SK-N-SH treated with all-trans-retinoic acid at 6 μM for 48 hours (cell line): ENCODE measurements at regions not wholly inside any gene's neighbourhood (a gene's known extent, or its start where the extent isn't known, plus 50 kb on each side); places are given as distances from the start of the nearest gene placed in this dataset.

Experiments used
- ATAC-seq: fragments of 200-7000 bp; cut with Tn5 transposase; 3 replicates; pipeline ENCODE4 v1.9.1; 2020; ENCODE audit warnings: mild to moderate bottlenecking, moderate library complexity
- ARNTL ChIP-seq: fragments of 450-650 bp; formaldehyde crosslinking; IDR thresholded peaks from 2 replicates; pipeline ENCODE4 v1.5.0; 2020; ENCODE audit warnings: low read depth, mild to moderate bottlenecking, moderate library complexity, borderline replicate concordance
- BACH2 ChIP-seq: fragments of 250-450 bp; sonication (Bioruptor Pico); IDR thresholded peaks from 2 replicates; pipeline ENCODE4 v1.9.0; 2021; ENCODE audit warnings: mild to moderate bottlenecking, borderline replicate concordance
- CSDC2 ChIP-seq: fragments of 250-450 bp; sonication (Bioruptor Pico); IDR thresholded peaks from 2 replicates; pipeline ENCODE4 v1.5.0; 2020; ENCODE audit warnings: mild to moderate bottlenecking, moderate library complexity
- ESRRG ChIP-seq: fragments of 250-450 bp; sonication (Bioruptor Pico); IDR thresholded peaks from 2 replicates; pipeline ENCODE4 v1.6.1; 2021; ENCODE audit warnings: mild to moderate bottlenecking
- GLIS3 ChIP-seq: fragments of 250-450 bp; sonication (Bioruptor Pico); IDR thresholded peaks from 2 replicates; pipeline ENCODE4 v1.5.0; 2020; ENCODE audit warnings: mild to moderate bottlenecking, moderate library complexity
- ISL1 ChIP-seq: fragments of 250-450 bp; sonication (Bioruptor Pico); IDR thresholded peaks from 2 replicates; pipeline ENCODE4 v2.1.2; 2022; ENCODE audit warnings: mild to moderate bottlenecking, moderate library complexity
- OSR1 ChIP-seq: fragments of 250-450 bp; sonication (Bioruptor Pico); IDR thresholded peaks from 2 replicates; pipeline ENCODE4 v1.8.0; 2022; ENCODE audit warnings: moderate library complexity, mild to moderate bottlenecking, inconsistent platforms
- PPARA ChIP-seq: fragments of 250-450 bp; sonication (Bioruptor Pico); IDR thresholded peaks from 2 replicates; pipeline ENCODE4 v1.5.0; 2020; ENCODE audit warnings: mild to moderate bottlenecking, borderline replicate concordance
- SNAI2 ChIP-seq: fragments of 250-450 bp; sonication (Bioruptor Pico); IDR thresholded peaks from 2 replicates; pipeline ENCODE4 v1.5.0; 2020; ENCODE audit warnings: mild to moderate bottlenecking, moderate library complexity
- TOX ChIP-seq: fragments of 250-450 bp; sonication (Bioruptor Pico); IDR thresholded peaks from 2 replicates; pipeline ENCODE4 v1.8.0; 2021; ENCODE audit warnings: mild to moderate bottlenecking, moderate library complexity, borderline replicate concordance
- ZC3H10 ChIP-seq: fragments of 250-450 bp; sonication (Bioruptor Pico); IDR thresholded peaks from 2 replicates; pipeline ENCODE4 v1.5.1; 2021; ENCODE audit warnings: mild to moderate bottlenecking, moderate library complexity
- ZFP30 ChIP-seq: fragments of 450-650 bp; formaldehyde crosslinking; IDR thresholded peaks from 2 replicates; pipeline ENCODE4 v1.5.0; 2022; ENCODE audit warnings: mild to moderate bottlenecking, moderate library complexity
- ZNF565 ChIP-seq: fragments of 450-650 bp; formaldehyde crosslinking; conservative IDR thresholded peaks from 2 replicates; pipeline ENCODE4 v1.5.0; 2020; ENCODE audit warnings: low read depth, mild to moderate bottlenecking, moderate library complexity
- ZNF70 ChIP-seq: fragments of 450-650 bp; formaldehyde crosslinking; IDR thresholded peaks from 2 replicates; pipeline ENCODE4 v1.5.0; 2020; ENCODE audit warnings: mild to moderate bottlenecking, moderate library complexity
- ZNF8 ChIP-seq: fragments of 450-650 bp; formaldehyde crosslinking; IDR thresholded peaks from 2 replicates; pipeline ENCODE4 v1.5.0; 2020; ENCODE audit warnings: mild to moderate bottlenecking, moderate library complexity
- TF ChIP-seq, protein P1 (sequence below): fragments of 250-450 bp; sonication (Bioruptor Pico); IDR thresholded peaks from 2 replicates; pipeline ENCODE4 v1.8.0; 2020; ENCODE audit warnings: mild to moderate bottlenecking, moderate library complexity, borderline replicate concordance
- TF ChIP-seq, protein P2 (sequence below): fragments of 250-450 bp; sonication (Bioruptor Pico); IDR thresholded peaks from 2 replicates; pipeline ENCODE4 v1.5.1; 2021; ENCODE audit warnings: mild to moderate bottlenecking, moderate library complexity
- TF ChIP-seq, protein P3 (sequence below): fragments of 250-450 bp; sonication (Bioruptor Pico); IDR thresholded peaks from 2 replicates; pipeline ENCODE4 v1.5.1; 2020; ENCODE audit warnings: low read depth, mild to moderate bottlenecking, moderate library complexity
- TF ChIP-seq, protein P4 (sequence below): fragments of 250-450 bp; sonication (Bioruptor Pico); IDR thresholded peaks from 2 replicates; pipeline ENCODE4 v1.8.0; 2021; ENCODE audit warnings: low read depth, mild to moderate bottlenecking, moderate library complexity, borderline replicate concordance
- TF ChIP-seq, protein P5 (sequence below): fragments of 250-450 bp; sonication (Bioruptor Pico); IDR thresholded peaks from 2 replicates; pipeline ENCODE4 v1.5.0; 2020; ENCODE audit warnings: mild to moderate bottlenecking, moderate library complexity

DNA sequence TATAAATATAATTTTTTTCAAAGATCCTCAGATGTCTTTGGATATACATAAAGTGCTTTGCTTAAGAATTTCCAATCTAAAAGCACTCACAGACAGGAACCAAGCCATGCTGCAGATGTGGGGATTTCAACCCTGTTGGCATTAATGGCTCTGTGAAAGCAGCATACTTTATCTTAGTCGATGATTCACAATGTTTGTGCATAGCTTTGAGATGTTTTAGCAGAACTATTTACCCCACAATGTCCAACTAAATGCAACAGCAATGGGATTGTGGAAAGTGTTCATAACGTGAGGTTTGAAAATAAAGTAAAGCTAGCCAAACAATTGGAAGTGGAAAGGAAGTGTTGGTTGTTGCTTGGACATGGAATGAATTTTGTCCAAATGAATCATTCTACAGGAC is 371.4 kb downstream of the SOX2 start:
- TF ChIP-seq BACH2 (CRISPR knock-in tag) (no peak), ZNF565 (no peak), ISL1 (CRISPR knock-in tag) (peak; percentile 24; the same call in 1 of the 2 replicates)
- no peak for ATAC-seq

DNA sequence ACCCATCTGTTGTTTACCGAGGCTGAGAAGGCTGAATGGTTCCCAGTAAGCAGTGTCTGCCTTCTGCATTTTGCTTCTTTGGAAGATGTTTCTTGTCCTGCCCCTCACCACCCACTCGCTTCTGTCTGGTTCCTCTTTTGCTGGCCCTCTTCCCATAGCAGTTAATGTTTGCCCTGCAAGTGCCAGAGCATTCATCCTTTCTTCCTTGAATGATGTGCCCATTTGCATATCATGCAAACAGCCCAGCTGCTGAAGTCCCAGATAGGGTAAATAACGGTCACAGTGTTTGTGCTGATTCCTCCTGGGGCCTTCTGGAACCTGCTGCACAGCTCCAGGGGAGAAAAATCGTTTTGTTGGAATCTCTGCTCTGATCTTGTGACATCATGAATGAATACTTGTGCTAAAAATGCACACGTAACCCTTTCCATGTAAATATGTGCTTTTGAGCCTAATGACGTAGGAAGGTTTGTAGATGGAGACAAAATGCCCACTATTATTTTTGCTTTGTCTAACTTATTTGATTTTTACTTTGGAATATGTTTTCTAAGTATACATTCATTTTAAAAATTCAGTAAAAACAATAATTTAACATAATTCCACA is 381.0 kb downstream of the SOX2 start:
- TF ChIP-seq CSDC2 (no peak), GLIS3 (no peak), ARNTL (CRISPR knock-in tag) (no peak), BACH2 (CRISPR knock-in tag) (no peak), OSR1 (CRISPR knock-in tag) (no peak), ZFP30 (CRISPR knock-in tag) (no peak), ISL1 (CRISPR knock-in tag) (no peak), ZC3H10 (CRISPR knock-in tag) (no peak), ZNF70 (CRISPR knock-in tag) (no peak), PPARA (CRISPR knock-in tag) (no peak)
- TF ChIP-seq, protein P1, sequence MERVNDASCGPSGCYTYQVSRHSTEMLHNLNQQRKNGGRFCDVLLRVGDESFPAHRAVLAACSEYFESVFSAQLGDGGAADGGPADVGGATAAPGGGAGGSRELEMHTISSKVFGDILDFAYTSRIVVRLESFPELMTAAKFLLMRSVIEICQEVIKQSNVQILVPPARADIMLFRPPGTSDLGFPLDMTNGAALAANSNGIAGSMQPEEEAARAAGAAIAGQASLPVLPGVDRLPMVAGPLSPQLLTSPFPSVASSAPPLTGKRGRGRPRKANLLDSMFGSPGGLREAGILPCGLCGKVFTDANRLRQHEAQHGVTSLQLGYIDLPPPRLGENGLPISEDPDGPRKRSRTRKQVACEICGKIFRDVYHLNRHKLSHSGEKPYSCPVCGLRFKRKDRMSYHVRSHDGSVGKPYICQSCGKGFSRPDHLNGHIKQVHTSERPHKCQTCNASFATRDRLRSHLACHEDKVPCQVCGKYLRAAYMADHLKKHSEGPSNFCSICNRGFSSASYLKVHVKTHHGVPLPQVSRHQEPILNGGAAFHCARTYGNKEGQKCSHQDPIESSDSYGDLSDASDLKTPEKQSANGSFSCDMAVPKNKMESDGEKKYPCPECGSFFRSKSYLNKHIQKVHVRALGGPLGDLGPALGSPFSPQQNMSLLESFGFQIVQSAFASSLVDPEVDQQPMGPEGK (CRISPR knock-in tag), result no peak
- TF ChIP-seq, protein P2, sequence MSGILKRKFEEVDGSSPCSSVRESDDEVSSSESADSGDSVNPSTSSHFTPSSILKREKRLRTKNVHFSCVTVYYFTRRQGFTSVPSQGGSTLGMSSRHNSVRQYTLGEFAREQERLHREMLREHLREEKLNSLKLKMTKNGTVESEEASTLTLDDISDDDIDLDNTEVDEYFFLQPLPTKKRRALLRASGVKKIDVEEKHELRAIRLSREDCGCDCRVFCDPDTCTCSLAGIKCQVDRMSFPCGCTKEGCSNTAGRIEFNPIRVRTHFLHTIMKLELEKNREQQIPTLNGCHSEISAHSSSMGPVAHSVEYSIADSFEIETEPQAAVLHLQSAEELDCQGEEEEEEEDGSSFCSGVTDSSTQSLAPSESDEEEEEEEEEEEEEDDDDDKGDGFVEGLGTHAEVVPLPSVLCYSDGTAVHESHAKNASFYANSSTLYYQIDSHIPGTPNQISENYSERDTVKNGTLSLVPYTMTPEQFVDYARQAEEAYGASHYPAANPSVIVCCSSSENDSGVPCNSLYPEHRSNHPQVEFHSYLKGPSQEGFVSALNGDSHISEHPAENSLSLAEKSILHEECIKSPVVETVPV (CRISPR knock-in tag), result no peak
- TF ChIP-seq, protein P3, sequence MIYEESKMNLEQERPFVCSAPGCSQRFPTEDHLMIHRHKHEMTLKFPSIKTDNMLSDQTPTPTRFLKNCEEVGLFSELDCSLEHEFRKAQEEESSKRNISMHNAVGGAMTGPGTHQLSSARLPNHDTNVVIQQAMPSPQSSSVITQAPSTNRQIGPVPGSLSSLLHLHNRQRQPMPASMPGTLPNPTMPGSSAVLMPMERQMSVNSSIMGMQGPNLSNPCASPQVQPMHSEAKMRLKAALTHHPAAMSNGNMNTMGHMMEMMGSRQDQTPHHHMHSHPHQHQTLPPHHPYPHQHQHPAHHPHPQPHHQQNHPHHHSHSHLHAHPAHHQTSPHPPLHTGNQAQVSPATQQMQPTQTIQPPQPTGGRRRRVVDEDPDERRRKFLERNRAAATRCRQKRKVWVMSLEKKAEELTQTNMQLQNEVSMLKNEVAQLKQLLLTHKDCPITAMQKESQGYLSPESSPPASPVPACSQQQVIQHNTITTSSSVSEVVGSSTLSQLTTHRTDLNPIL (CRISPR knock-in tag), result no peak
- TF ChIP-seq, protein P4, sequence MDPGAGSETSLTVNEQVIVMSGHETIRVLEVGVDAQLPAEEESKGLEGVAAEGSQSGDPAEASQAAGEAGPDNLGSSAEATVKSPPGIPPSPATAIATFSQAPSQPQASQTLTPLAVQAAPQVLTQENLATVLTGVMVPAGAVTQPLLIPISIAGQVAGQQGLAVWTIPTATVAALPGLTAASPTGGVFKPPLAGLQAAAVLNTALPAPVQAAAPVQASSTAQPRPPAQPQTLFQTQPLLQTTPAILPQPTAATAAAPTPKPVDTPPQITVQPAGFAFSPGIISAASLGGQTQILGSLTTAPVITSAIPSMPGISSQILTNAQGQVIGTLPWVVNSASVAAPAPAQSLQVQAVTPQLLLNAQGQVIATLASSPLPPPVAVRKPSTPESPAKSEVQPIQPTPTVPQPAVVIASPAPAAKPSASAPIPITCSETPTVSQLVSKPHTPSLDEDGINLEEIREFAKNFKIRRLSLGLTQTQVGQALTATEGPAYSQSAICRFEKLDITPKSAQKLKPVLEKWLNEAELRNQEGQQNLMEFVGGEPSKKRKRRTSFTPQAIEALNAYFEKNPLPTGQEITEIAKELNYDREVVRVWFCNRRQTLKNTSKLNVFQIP (CRISPR knock-in tag), result no peak
- ATAC-seq, result no peak

DNA sequence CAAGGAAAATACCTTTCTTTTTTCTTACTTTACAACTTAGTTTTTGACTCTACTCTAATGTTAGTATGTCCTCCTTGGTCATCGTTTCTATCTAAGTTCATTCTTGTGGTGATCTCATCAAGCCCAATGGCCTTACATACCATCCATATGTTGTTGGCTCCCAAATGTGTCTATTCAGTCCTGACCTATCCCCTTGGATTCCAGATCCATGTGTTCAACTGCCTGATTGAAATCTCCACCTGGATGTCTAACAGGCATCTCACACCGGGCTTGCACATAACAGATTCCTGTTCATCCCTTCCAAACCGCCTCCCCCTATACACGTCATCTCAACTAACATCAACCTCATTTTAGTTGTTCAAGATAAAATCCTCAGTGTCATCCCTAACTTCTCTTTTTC is 382.6 kb downstream of the SOX2 start:
- no peak for ATAC-seq
- TF ChIP-seq PPARA (CRISPR knock-in tag), result no peak
- TF ChIP-seq ZNF8 (CRISPR knock-in tag), result no peak

DNA sequence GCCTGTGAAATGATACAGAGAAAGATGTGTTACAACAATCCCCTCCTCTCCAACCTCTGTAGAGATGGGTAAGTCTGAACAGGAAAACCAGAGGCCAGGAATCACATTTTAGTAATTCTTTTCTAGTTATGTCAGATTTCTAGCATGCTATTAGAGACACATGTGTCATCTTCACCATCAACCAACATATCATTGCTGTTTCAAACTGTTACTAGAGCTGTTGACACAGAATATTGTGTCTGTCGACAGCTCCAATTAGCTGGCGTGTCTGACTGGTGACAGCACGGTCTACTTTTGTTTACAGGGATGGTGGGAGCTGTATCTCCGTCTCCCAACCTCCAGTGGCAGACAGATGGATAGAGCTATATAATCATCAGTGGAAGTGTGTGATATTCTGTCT is 393.2 kb downstream of the SOX2 start:
- ATAC-seq, result no peak
- TF ChIP-seq ISL1 (CRISPR knock-in tag) (no peak), ZNF70 (CRISPR knock-in tag) (no peak), ARNTL (CRISPR knock-in tag) (no peak), CSDC2 (no peak), TOX (no peak), GLIS3 (no peak), ZNF8 (CRISPR knock-in tag) (no peak), BACH2 (CRISPR knock-in tag) (no peak), ZFP30 (CRISPR knock-in tag) (no peak), ESRRG (CRISPR knock-in tag) (no peak), OSR1 (CRISPR knock-in tag) (no peak), SNAI2 (CRISPR knock-in tag) (no peak), ZNF565 (no peak), ZC3H10 (CRISPR knock-in tag) (no peak)
- TF ChIP-seq, protein P3 (CRISPR knock-in tag), result no peak
- TF ChIP-seq, protein P5, sequence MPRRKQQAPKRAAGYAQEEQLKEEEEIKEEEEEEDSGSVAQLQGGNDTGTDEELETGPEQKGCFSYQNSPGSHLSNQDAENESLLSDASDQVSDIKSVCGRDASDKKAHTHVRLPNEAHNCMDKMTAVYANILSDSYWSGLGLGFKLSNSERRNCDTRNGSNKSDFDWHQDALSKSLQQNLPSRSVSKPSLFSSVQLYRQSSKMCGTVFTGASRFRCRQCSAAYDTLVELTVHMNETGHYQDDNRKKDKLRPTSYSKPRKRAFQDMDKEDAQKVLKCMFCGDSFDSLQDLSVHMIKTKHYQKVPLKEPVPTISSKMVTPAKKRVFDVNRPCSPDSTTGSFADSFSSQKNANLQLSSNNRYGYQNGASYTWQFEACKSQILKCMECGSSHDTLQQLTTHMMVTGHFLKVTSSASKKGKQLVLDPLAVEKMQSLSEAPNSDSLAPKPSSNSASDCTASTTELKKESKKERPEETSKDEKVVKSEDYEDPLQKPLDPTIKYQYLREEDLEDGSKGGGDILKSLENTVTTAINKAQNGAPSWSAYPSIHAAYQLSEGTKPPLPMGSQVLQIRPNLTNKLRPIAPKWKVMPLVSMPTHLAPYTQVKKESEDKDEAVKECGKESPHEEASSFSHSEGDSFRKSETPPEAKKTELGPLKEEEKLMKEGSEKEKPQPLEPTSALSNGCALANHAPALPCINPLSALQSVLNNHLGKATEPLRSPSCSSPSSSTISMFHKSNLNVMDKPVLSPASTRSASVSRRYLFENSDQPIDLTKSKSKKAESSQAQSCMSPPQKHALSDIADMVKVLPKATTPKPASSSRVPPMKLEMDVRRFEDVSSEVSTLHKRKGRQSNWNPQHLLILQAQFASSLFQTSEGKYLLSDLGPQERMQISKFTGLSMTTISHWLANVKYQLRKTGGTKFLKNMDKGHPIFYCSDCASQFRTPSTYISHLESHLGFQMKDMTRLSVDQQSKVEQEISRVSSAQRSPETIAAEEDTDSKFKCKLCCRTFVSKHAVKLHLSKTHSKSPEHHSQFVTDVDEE (CRISPR knock-in tag), result no peak
- TF ChIP-seq, protein P1 (CRISPR knock-in tag), result no peak
- TF ChIP-seq, protein P2 (CRISPR knock-in tag), result no peak
